ENCODE measurements at regions not wholly inside any gene's neighbourhood (a gene's known extent, or its start where the extent isn't known, plus 50 kb on each side); places are given as distances from the start of the nearest gene placed in this dataset.

- no peak for DNase-seq (ENCODE audit: low read depth, low spot score)
- CTCF ChIA-PET = interaction anchor here (1.1 to 2.5 kb wide), 4 partner anchors 13 to 42 kb away, joined by 3 to 12 read pairs (median 7); no protein-coding TSS in a partner anchor
- TF ChIP-seq CTCF (IDR thresholded peaks at IDR 0.05; ENCODE audit: insufficient read depth, low read length, missing control alignments) = no peak
- no peak overlapping the region for H3K4me3 ChIP-seq (ENCODE audit: low read depth, low read length)
- POLR2A ChIA-PET = interaction anchor here (0.9 to 1.4 kb wide), 2 partner anchors 12 to 33 kb away, joined by 3 to 6 read pairs; no protein-coding TSS in a partner anchor
Measured at GRCh38 chr17:77387891-77388290, 247.1 kb downstream of the SEC14L1 start.

GRCh38 chr17:77388384-77389306 lies 247.9 kb downstream of the SEC14L1 start:
- POLR2A ChIA-PET = interaction anchor here (0.9 to 1.4 kb wide), 3 partner anchors 13 to 34 kb away, joined by 3 to 6 read pairs (median 3); no protein-coding TSS in a partner anchor
- CTCF ChIA-PET = interaction anchor here (0.6 to 2.5 kb wide), 12 partner anchors 12 to 116 kb away, joined by 3 to 12 read pairs (median 4); no protein-coding TSS in a partner anchor

GRCh38 chr17:77390870-77391269 lies 250.1 kb downstream of the SEC14L1 start:
- H3K4me3 ChIP-seq (ENCODE audit: low read depth, low read length) = no peak overlapping the region
- ChIA-PET CTCF (interaction anchor here (1.1 to 1.4 kb wide), 2 partner anchors 10 to 104 kb away, joined by 3 to 8 read pairs; no protein-coding TSS in a partner anchor), POLR2A (interaction anchor here (0.6 to 1.7 kb wide), 4 partner anchors 15 to 95 kb away, joined by 3 to 9 read pairs (median 3); no protein-coding TSS in a partner anchor)
- TF ChIP-seq CTCF (IDR thresholded peaks at IDR 0.05; ENCODE audit: insufficient read depth, low read length, missing control alignments) = no peak
- DNase-seq (ENCODE audit: low read depth, low spot score) = no peak

More at GRCh38 chr17:77388384-77389306, 247.9 kb downstream of the SEC14L1 start:
- no peak for TF ChIP-seq CTCF (IDR thresholded peaks at IDR 0.05; ENCODE audit: insufficient read depth, low read length, missing control alignments)
- H3K4me3 ChIP-seq (ENCODE audit: low read depth, low read length) = peak overlapping the region; percentile 12; the same call in 1 of the 2 replicates
- no peak for DNase-seq (ENCODE audit: low read depth, low spot score)

GRCh38 chr17:77391668-77392375 lies 251.1 kb downstream of the SEC14L1 start:
- TF ChIP-seq CTCF (IDR thresholded peaks at IDR 0.05; ENCODE audit: insufficient read depth, low read length, missing control alignments) = no peak
- H3K4me3 ChIP-seq (ENCODE audit: low read depth, low read length) = no peak overlapping the region
- ChIA-PET POLR2A (interaction anchor here (0.6 to 2.0 kb wide), 13 partner anchors 8 to 567 kb away, joined by 3 to 9 read pairs (median 4); partner anchors contain the start of gene TNRC6C), CTCF (interaction anchor here (0.7 to 1.4 kb wide), 4 partner anchors 9 to 103 kb away, joined by 3 to 8 read pairs (median 3); no protein-coding TSS in a partner anchor)
- peak; percentile 96 for DNase-seq (ENCODE audit: low read depth, low spot score)

- H3K4me3 ChIP-seq (ENCODE audit: low read depth, low read length) = no peak overlapping the region
- POLR2A ChIA-PET = interaction anchor here (0.9 to 2.0 kb wide), 6 partner anchors 8 to 566 kb away, joined by 3 to 9 read pairs (median 4); partner anchors contain the start of gene TNRC6C
- no peak for TF ChIP-seq CTCF (IDR thresholded peaks at IDR 0.05; ENCODE audit: insufficient read depth, low read length, missing control alignments)
- CTCF ChIA-PET = interaction anchor here (0.9 to 1.1 kb wide), 3 partner anchors 17 to 37 kb away, joined by 3 to 4 read pairs (median 3); no protein-coding TSS in a partner anchor
- no peak for DNase-seq (ENCODE audit: low read depth, low spot score)
Measured at GRCh38 chr17:77392376-77393273, 251.9 kb downstream of the SEC14L1 start.

Measured in AG04449 (cell line).